ENCODE measurements at regions not wholly inside any gene's neighbourhood (a gene's known extent, or its start where the extent isn't known, plus 50 kb on each side); places are given as distances from the start of the nearest gene placed in this dataset.

DNA sequence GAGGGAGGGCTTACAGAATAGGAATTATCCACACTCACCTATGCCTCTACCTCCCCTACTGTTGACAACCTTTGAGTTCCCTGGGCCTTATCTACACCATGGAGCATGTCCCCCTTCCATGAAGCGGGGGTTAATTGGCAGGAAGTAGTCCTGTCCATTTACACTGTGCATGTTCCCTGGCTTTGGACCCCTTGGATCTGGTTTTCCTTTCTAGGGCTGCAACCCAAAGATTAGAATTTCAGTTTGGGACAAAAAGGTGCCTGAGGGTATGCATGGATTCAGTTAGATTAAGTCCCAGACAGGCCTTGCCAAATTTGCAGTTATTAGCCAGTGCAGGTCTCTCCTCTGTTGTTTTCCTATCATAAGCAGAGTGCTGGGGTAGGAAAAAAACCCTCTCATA lies 180.3 kb downstream of the CMPK2 start:
- no peak for DNase-seq

DNA sequence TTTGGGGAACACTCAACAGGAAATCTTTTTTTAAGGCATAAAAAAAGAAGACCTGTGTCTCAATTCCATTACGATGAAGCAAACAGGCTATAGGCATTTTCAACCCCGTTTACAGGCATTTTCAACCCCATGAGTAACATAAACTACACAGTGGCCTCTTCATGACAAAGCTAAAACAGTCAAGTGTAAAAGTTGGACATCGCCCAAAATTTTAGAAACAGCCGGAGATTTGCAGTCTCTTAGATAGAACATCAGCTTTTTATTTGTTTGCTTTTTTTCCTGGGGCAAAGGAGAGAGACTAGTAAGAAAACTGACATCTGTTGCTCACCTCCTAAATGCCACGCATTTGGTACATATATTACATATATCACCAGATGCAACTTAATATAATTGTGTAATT lies 173.7 kb downstream of the CMPK2 start:
- DNase-seq = no peak

DNA sequence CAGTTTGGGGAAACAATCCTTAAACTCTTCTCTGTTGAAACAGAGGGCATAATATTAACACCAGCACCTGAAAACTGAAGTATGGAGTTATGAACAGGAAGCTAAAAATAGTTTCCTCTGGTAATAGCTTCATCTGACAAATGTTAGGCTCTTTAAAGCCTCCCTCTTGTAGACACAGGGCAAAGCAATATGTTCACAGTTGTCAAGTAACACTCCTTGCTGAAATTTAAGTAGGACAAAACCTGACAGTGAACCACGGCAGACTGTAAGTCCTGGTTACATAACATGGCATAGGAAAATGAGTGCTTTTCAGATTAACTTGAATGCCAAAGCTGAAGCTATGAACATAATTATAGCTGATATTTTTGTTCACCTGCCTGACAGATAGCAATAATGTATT lies 172.9 kb downstream of the CMPK2 start:
- DNase-seq = no peak

DNA sequence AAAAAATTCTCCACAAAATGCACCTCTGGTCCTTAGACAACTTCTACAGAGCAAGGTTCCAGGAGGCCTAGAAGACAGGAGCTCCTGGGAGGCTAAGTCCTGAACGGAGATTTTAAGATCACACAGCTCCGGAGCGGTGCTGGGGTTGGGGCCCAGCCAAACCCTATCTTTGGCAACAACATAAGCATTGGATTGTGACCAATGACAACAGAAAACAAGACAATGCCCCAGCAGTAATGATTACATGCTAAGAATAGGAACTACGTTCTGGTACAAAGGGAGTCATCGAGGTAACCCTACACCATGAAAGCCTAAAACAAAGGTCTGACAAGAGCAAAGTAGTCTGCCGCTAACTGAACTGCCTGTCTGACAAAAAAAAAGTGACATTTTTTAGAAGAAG lies 171.2 kb downstream of the CMPK2 start:
- DNase-seq = peak; percentile 44 to 71

DNA sequence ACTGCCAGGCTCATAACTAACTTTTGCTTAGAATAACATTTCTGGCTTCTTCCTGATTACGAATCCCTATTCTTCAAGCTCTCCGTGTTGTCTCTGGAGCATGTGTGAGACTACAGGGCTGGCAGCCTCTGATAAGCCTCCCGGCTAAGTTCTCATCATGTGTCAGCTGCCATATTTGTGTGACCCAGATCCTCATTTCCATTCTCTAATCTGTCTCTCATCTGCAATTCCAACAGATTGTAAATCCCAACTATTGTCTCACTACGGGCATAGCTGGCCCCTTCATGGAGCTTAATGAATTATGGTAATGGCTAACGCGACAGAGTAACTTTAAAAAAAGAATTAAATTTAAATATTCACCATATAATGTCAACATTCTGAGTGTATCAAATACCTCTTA lies 165.4 kb downstream of the CMPK2 start:
- DNase-seq = no peak

DNA sequence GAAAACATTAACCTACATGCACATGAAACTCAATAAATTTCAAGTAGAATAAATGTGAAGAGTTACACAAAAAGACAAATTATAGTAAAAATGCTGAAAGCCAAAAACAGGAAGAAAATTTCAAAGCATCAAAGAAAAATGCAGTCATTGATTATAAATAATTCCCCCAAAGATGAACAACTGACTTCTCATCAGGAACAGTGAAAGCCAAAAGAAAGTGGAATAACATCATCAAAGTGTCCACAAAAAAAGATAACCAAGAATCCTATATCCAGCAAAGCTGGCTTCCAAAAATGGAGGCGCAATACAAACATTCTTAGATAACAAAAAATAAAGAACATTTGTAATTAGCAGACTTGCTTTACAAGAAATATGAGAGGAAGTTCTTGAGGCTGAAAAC lies 161.6 kb downstream of the CMPK2 start:
- DNase-seq = no peak

DNA sequence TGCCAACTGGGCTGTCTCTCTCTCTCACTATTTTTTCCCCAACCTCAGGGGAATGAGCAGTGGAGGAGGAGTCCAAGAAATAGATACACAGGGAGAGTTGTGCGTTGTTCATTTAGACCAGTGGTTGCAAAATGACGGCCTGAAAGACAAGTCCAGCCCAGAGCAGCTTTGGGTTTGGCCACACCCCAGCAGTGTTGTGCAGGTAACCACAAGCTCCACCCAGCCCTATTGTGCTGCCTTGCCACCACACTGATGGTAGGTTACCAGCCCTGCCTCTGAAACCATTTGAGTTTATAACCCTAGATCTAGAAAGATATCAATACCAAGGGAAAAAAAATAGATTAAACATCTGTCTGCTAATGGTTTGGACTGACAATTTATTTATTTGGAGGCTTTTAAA lies 144.3 kb downstream of the CMPK2 start:
- DNase-seq = no peak

DNA sequence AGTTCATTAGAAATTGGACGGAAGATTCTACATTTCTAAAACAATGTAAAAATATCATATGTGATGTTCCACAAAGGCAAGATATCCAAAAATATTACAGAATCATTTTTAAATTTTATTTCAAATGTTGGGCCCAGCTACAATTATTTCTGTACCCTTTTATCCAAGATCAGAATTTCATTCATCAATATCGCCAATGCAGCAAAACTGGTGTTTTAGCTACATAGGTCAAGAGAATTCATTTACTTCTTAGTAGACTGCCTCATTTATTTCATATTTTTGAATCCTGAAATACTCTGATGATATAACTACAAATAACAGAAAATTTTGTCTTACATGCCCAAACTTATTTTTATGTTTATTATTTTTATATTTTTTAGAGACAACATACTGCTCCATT lies 143.1 kb downstream of the CMPK2 start:
- DNase-seq = no peak

DNA sequence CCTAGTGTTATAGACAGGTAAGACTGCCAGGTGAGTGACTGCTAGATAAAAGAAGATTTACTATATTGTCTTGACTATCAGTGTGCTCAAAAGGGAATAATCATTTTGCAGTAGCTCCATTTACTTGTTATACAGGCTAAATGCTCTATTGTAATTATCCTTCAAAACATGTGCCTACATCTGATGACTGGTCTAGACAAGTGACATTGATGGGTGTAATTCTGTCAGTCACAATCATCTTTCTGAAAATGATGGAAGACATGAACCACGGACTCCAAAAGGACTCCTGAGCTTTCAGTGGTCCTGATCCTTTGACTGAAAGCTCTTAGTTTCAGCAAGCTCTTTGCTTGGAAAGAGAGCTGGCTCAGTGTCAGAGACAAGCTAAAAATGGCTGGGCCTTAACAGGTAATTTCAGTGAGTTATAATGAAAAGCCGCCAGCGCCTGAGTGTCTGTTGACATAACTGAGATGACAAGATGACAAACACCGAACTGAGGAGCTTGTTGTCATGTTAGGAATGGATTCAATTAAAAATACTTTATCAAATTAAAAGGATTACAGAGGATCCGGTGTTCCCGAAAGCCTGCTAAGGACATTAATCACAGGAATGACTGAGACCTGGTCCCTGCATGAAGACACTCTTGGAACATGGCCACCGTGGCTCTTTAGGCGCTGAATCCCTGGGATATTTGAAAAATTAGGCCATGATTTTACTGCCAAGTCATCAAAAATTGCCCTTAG lies 141.7 kb downstream of the CMPK2 start:
- peak; percentile 78 to 89 for DNase-seq

DNA sequence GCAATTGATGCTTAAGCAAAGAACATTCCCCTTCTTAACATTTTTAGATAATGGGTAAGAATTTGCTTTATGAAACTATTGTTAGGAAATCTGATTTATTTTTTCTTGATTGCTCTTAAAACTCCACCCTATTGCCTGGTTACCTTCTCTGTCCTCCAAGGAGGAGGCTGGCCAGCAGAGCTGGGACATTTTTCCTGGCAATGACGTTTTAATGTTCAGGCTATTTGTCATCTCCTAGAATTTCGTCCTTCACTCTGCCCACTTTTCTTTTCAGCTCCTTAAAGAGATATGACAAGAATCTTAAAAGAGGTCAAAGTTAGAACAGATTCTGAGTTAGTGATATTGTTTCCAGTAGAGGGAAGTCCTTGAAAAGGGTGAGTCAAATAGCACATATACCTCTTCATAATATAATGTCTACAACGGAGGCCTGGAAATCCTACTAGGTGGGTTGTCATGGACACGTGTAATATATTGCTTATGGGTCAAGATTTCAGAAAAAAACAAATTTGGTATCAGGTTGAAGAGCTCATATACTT lies 141.0 kb downstream of the CMPK2 start:
- DNase-seq = peak in 1 of 2 experiments; percentile 65

DNA sequence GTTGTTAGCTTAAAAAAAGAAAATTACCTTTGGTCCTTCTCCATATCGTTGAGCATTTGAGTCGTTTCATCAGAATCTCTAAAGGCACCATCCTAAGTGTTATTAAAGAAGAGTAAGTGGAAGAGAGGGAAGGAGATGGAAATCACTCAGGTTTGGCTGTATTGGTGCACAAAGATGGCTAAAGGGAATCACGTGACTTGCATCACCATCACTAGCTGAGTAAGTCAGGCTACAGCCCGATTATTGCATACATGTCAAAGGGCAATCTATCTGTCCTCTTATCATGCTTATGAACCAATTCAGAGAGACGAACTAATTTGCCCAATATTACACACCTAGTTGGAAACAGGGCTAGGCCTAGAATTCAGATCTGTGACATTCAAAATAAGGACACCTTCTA lies 137.6 kb downstream of the CMPK2 start:
- no peak for DNase-seq

DNA sequence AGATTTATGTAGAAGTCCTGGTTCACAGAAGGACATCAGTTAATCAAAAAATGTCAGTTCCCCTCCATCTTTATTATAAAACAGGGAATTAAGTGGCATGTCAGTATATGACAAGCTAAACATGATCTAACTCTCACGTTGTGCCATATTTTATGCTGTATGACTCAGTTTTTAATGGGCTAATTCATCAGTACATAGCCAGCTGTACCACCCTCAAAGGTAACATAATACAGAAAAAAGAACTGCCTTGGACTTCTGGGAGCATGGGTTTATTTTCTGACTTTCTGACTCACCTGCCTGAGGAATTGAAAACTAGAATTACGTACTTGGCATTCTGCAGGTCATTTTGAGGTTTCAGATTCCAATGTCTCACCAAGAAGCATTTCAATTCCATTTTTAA lies 135.7 kb downstream of the CMPK2 start:
- no peak for DNase-seq

DNA sequence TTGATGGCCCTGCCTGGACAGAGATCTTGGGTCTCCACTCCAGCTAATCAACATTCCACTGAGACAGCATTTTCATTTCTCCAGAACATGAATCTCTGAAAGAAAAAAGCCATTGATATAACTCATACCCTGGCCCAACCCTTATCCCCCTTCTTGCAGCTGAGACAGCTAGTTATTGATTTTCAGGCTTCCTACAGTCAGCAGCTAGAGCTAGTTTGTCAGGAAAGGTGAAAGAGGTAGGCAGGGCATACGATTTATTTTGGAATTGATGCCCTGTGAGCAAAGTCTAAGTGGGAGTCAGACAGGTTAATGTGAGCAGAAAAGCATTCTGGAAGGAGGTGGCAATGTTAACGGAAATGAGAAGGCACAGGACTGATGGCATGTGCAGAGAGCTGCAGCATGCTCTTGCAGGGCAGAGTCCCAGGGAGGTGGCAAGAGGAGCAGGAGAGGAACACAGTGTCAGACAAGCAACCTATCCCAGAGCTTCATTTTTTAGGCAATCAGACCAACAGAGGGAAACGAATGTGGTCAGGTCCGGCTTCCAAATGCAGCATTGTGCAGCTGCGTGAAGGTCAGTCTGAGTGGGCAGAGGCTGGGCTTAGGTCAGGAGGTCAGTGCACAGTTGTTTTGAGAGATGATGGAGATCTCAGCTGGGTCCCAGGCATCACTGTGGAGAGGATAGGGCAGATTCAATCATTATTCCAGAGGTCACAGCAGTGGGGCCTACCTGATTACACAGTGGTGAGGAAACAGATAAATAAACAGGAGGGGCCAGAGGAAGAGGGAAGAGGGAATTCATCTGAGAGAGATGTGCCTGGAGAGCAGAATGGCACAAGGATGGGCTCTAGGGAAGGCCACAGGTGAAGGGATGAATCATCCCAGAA lies 134.8 kb downstream of the CMPK2 start:
- DNase-seq = no peak

DNA sequence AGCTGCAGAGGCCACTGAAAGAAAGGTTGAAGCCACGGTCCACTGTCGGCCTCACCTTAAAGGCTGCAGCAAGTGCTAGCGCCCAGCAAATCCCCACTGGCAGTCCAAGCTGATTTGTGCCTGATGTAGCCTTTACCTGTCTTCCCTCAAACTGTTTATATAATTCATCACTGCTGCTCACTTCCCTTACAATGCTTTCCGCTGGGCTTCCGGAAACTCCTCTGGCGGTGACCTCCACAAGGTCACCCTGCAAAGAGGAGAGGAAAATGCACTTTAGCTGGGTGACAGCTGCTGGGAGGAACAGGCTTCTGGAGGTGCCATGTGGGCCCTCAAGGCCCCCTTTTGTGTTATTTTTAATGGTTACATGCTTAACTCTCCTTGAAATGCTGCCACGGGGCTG lies 126.2 kb downstream of the CMPK2 start:
- no peak for DNase-seq

DNA sequence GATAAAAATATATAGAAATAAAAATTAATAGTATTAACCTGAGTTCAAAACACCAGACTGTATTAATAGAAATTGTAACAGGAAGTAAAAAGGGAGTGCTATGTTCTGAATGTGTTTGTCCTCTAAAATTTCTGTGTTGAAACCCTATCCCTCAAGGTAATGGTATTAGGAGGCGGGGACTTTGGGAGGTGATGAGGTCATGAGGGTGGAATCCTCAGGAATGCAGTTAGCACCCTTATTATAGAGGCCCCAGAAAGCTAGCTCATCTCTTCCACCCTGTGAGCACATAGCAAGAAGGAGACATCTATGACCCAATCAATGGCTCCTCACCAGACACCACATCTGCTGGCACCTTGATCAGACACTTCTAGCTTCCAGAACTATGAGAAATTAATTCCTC lies 124.5 kb downstream of the CMPK2 start:
- no peak for DNase-seq

DNA sequence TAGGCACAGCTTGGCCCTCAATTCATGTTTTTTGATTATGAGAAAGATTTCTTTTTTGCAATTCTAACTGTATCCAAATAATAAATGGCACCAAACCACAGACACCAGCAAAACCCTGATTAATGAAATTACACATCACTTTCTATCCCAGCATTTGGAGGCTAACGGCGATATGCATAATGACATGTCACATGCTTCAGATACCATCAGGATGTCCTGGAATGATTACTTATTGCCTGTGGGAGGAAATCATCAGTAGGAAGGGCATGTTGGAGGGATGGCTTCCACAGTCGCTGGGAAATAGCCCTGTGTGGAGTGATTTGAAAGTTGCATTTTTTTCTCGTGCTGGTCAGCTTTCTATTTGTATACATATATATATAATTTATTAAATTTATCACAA lies 121.7 kb downstream of the CMPK2 start:
- no peak for DNase-seq

DNA sequence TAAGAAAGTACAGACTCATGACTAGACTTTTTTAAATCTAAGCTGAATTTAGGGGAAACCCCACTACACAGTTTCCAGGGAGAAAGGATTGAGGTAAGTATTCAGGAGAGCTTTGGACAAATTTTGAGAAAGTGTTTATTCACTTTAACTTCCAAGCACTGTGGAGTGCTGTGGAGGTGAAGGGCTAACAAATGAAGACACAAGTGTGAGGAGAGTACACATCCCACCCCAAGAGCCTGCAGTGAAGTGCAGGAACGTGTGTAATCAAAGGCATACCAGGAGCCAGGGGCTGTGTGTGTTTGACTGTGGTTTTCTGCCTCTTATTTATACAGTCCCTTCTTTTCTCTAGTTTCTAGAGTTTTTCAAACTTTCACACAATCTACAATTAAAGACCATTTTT lies 118.3 kb downstream of the CMPK2 start:
- no peak for DNase-seq

DNA sequence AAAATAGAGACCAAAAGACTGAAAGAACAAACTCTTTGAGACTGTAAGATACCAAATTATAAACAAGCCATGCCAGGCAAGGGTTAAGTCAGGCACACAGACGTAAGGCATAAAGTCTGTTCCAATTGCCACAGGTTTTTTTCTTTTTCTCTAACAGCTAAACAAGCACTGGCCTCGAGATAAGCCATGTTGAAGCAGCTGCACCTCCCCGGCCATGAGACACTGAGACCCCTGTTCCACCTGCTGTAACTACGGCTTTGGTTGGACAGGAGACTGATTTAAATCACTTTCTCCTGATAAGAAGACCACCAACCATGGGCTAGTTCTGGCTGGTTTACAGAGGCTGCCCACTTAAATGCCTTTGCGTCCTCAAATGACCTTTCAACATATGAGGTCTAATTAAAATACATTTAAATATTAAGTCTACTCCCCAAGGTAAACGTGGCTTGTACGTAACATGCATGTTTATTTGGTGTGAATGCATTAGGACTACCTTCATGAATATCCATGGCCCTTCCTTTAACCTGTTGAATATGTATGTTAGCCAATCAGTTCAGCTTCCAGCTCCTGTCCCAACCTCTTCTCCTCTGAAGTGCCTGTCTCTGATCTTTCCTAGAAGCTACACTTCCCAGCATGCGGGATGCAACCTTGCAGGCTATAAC lies 117.2 kb downstream of the CMPK2 start:
- no peak for DNase-seq

DNA sequence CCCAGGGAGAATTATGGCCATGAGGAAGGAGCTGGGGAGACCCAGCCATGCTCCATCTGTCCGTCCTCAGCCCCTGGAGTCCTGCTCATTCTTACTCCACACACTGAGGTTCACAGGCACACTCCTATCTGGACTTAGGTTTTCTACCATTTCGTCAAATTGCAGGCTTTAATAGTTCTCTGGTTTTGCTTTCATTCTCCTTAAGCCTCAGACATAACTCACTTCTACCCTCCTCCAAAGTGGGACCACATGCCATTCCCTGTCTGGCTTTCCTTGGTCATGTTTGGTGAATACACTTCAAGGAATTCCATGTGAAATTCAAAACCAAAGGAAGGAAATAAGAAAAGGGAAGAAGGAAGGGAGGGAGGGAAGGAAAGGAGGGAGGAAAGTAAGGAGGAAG lies 115.7 kb downstream of the CMPK2 start:
- no peak for DNase-seq

DNA sequence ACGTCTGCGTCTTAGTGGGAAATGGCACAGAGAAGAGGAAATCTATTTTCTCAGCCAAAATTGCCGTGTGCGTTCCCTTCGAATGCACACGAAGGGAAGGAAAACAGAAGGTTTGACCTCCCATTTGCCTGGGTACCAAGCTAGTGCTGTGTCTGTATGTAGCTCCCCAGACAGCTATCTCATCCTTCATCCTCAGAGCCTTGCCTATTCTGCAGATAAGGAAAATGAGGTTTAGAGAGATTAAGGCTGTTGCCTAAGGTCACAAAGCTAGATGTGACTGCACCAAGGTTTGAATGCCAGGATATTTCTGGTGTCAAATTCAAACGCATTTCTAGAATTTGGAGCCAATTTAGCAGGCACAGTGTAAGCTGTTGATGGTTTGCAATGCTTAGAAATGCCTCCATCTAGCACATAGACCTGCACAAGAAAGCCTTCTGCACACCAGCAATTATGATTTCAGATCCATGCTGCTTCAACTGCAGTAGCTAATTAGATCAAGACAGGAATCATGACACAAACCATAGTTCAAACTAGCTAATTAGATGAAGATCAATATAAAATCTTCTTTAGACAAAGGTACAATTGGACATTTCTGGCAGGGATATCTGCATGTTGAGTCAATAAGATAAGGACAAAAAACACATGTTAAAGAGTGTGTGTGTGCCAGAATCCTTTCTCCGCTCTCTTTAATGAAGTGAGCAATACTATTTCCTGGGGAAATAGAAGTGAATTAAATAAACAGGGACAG lies 115.1 kb downstream of the CMPK2 start:
- no peak for DNase-seq

DNA sequence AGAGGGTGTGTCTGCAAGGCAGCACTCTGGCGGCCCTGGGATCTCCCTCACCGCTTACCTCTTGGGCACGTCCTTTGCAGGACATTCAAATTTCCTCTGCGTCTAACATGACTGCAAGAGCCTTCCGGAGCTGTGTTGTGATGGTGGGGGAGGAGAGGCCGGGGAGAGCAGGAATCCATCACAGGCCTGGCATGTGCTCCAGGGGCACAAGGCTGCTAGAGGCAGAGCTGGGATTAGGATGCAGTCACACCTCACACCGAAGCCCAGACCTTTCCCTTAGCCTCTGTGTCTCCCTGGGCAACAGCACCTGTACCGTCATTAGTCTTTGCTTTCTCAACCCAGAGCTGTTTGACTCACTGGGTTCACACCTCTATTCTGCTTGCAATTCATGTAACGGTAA lies 111.3 kb downstream of the CMPK2 start:
- no peak for DNase-seq

DNA sequence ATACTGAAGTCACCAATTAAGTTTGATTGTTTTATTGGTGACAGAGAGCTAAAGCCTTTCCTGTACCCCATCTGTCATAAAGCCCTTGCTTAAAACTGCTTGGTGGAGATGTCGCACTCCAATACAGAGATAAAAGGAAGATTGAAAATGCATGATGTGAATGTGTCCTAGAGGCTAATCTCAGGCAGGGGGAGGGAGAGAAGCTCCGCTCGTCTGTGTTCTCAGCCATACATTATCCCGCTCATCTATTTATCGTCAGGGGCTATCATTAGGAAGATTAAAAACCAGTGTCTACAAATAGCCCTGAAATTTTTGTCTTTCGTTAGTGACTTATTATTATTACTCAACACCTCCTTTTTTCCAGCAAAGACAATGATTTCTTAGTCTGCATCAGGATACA lies 110.3 kb downstream of the CMPK2 start:
- no peak for DNase-seq

DNA sequence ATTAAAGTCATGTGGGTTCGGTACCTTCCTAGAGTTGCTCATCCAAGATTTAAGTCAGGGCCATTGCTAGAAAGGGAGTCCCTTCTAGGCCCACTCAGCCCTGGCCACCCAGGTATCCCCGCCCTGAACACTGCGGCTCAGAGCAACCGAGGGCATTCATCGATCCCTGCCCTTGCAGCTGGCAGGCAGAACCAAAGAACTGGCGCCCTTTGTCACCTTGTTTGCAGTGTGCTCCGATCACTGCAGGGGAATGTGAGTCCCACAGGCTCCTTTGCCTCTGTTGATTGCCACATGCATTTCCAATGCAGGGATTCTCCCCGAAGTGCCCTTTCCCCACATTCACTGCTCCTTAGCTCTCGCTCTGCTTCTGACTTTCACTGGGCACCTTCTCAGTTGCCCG lies 108.5 kb downstream of the CMPK2 start:
- no peak for DNase-seq

Data from NCI-H2081 (cell line).